Mammary epithelial cell (primary cell): ENCODE measurements at regions not wholly inside any gene's neighbourhood (a gene's known extent, or its start where the extent isn't known, plus 50 kb on each side); places are given as distances from the start of the nearest gene placed in this dataset.

Experiments used
- CTCF ChIP-seq, 2 donors: IDR thresholded peaks in 1 of 2; conservative IDR thresholded peaks in 1 of 2; 2 replicates each; pipeline ENCODE4 v1.5.1; 2011 to 2012; ENCODE audit warnings: inconsistent platforms in 2 of 2, low read length in 2 of 2, mild to moderate bottlenecking in 2 of 2, control low read depth in 1 of 2, low read depth in 1 of 2; ENCODE audit not compliant: insufficient read depth in 1 of 2; ENCODE audit errors: extremely low read depth in 1 of 2
- EZH2 ChIP-seq: IDR thresholded peaks from 2 replicates; pipeline ENCODE4 v1.6.1; 2012; ENCODE audit warnings: low read length, inconsistent platforms, borderline replicate concordance

GRCh38 chr5:39579750-39580149 is 155.0 kb upstream of the DAB2 start:
- no peak for TF ChIP-seq CTCF (conservative IDR thresholded peaks at IDR 0.05 in 1 of 2, IDR thresholded peaks at IDR 0.05 in 1 of 2; ENCODE audit: extremely low read depth in 1 of 2, insufficient read depth in 1 of 2, low read depth in 1 of 2, low read length in 2 of 2)
- TF ChIP-seq EZH2 = no peak
